Breast epithelium (tissue), 4 donors: ENCODE measurements at regions not wholly inside any gene's neighbourhood (a gene's known extent, or its start where the extent isn't known, plus 50 kb on each side); places are given as distances from the start of the nearest gene placed in this dataset.

Experiments used
- DNase-seq, 2 donors: peaks; one replicate each; pipeline ENCODE4 v3.0.0-alpha.2; 2019; ENCODE audit warnings: low spot score in 2 of 2
- H3K27ac ChIP-seq, 2 donors: fragments of 200-600 bp; sonication (generic) in 1 of 2; one replicate each; pipeline ENCODE4 v1.5.1; 2016 to 2019; ENCODE audit warnings: mild to moderate bottlenecking in 1 of 2
- H3K27me3 ChIP-seq, 2 donors: fragments of 200-600 bp; sonication (generic) in 1 of 2; one replicate each; pipeline versions ENCODE4 v1.5.1 to v1.6.0; 2017 to 2019; ENCODE audit warnings: control low read depth in 1 of 2, mild to moderate bottlenecking in 1 of 2
- H3K36me3 ChIP-seq: fragments of 200-600 bp; one replicate; pipeline ENCODE4 v1.5.1; 2019
- H3K4me1 ChIP-seq, 2 donors: fragments of 200-600 bp; sonication (generic); one replicate each; pipeline ENCODE4 v1.5.1; 2016 to 2019; ENCODE audit warnings: control low read depth in 1 of 2
- H3K4me3 ChIP-seq, 3 donors: fragments of 200-600 bp; sonication (generic); 1 replicate in 2 of 3; 2 replicates in 1 of 3; pipeline ENCODE4 v1.5.1; 2016 to 2019; ENCODE audit warnings: mild to moderate bottlenecking in 3 of 3, moderate library complexity in 2 of 3
- H3K9me3 ChIP-seq, 2 donors: fragments of 200-600 bp; sonication (generic) in 1 of 2; one replicate each; pipeline ENCODE4 v1.5.1; 2016 to 2019; ENCODE audit warnings: control low read depth in 1 of 2
- CTCF ChIP-seq, 3 donors: fragments of 450-650 bp; IDR thresholded peaks; one replicate each; pipeline ENCODE4 v1.5.1; 2016 to 2017; ENCODE audit warnings: antibody characterized with exemption in 3 of 3, mild to moderate bottlenecking in 3 of 3, moderate library complexity in 3 of 3
- POLR2A ChIP-seq: fragments of 450-650 bp; IDR thresholded peaks from one replicate; pipeline ENCODE4 v1.6.1; 2016; ENCODE audit warnings: antibody characterized with exemption, mild to moderate bottlenecking, moderate library complexity
- POLR2AphosphoS5 ChIP-seq, 3 donors: sonication (generic); formaldehyde crosslinking; IDR thresholded peaks; one replicate each; pipeline ENCODE4 v1.6.1; 2017; ENCODE audit warnings: antibody characterized with exemption in 3 of 3
- intact Hi-C: fragments of 100-400 bp; cut with DNase I; formaldehyde crosslinking; loops from one replicate; pipeline ENCODE4 v1.15.1; 2023; ENCODE audit warnings: low total_unique reads

- no peak for TF ChIP-seq POLR2AphosphoS5 (IDR thresholded peaks at IDR 0.05)
- no peak for TF ChIP-seq CTCF (IDR thresholded peaks at IDR 0.05)
- no peak for TF ChIP-seq POLR2A
- Histone ChIP-seq H3K4me1 (no peaks in the 10 kb centered on the region), H3K27ac (no peak overlapping the region), H3K27me3 (no peaks in the 10 kb centered on the region), H3K9me3 (no peaks in the 10 kb centered on the region), H3K36me3 (no peaks in the 10 kb centered on the region), H3K4me3 (no peak overlapping the region)
- DNase-seq: no peak
- intact Hi-C loops: no loop called here
Observed at GRCh38 chr2:2667690-2668089, 336.6 kb upstream of the MYT1L start.

- no peak overlapping the region for H3K4me3 ChIP-seq
- intact Hi-C loops: no loop called here
- no peaks in the 10 kb centered on the region for H3K4me1 ChIP-seq
- H3K9me3 ChIP-seq: no peaks in the 10 kb centered on the region
- TF ChIP-seq POLR2A: no peak
- no peak for TF ChIP-seq POLR2AphosphoS5 (IDR thresholded peaks at IDR 0.05)
- no peak for TF ChIP-seq CTCF (IDR thresholded peaks at IDR 0.05)
- H3K27me3 ChIP-seq: no peaks in the 10 kb centered on the region
- H3K36me3 ChIP-seq: no peaks in the 10 kb centered on the region
- H3K27ac ChIP-seq: no peak overlapping the region
- DNase-seq: no peak
Observed at GRCh38 chr2:2665834-2666133, 334.7 kb upstream of the MYT1L start.

GRCh38 chr2:2664989-2665833, 334.1 kb upstream of the MYT1L start:
- intact Hi-C loops: no loop called here
- Histone ChIP-seq H3K27ac (no peak overlapping the region), H3K4me3 (no peak overlapping the region), H3K27me3 (no peaks in the 10 kb centered on the region), H3K4me1 (no peaks in the 10 kb centered on the region), H3K36me3 (no peaks in the 10 kb centered on the region), H3K9me3 (no peaks in the 10 kb centered on the region)
- TF ChIP-seq POLR2A (no peak), POLR2AphosphoS5 (IDR thresholded peaks at IDR 0.05) (no peak), CTCF (IDR thresholded peaks at IDR 0.05) (no peak)
- no peak for DNase-seq

GRCh38 chr2:2663401-2664036, 332.4 kb upstream of the MYT1L start:
- no peak for DNase-seq
- Histone ChIP-seq H3K9me3 (peaks cover 4 to 8% of the 10 kb centered on the region in 2 donors), H3K27me3 (no peaks in the 10 kb centered on the region), H3K36me3 (no peaks in the 10 kb centered on the region), H3K27ac (peak overlapping the region in 1 of 2 donors; percentile 55), H3K4me3 (no peak overlapping the region), H3K4me1 (no peaks in the 10 kb centered on the region)
- intact Hi-C loops: no loop called here
- TF ChIP-seq CTCF (IDR thresholded peaks at IDR 0.05): no peak
- TF ChIP-seq POLR2A: no peak
- TF ChIP-seq POLR2AphosphoS5 (IDR thresholded peaks at IDR 0.05): no peak

GRCh38 chr2:2662847-2663356, 331.8 kb upstream of the MYT1L start:
- H3K4me1 ChIP-seq: no peaks in the 10 kb centered on the region
- peak overlapping the region; percentile 54 to 55 for H3K27ac ChIP-seq
- TF ChIP-seq POLR2AphosphoS5 (IDR thresholded peaks at IDR 0.05) (no peak), POLR2A (no peak), CTCF (IDR thresholded peaks at IDR 0.05) (no peak)
- no peaks in the 10 kb centered on the region for H3K36me3 ChIP-seq
- H3K9me3 ChIP-seq: peaks cover 4 to 8% of the 10 kb centered on the region in 2 donors
- H3K27me3 ChIP-seq: no peaks in the 10 kb centered on the region
- intact Hi-C loops: no loop called here
- peak overlapping the region in 1 of 3 donors; percentile 19 for H3K4me3 ChIP-seq
- DNase-seq: peak in 1 of 2 donors; percentile 26
